NCI-H1930 (cell line): ENCODE measurements at regions not wholly inside any gene's neighbourhood (a gene's known extent, or its start where the extent isn't known, plus 50 kb on each side); places are given as distances from the start of the nearest gene placed in this dataset.

Experiments used
- DNase-seq, 2 experiments: peaks; one replicate each; lab custom pipeline; 2025; lab: John Stamatoyannopoulos, UW

DNA sequence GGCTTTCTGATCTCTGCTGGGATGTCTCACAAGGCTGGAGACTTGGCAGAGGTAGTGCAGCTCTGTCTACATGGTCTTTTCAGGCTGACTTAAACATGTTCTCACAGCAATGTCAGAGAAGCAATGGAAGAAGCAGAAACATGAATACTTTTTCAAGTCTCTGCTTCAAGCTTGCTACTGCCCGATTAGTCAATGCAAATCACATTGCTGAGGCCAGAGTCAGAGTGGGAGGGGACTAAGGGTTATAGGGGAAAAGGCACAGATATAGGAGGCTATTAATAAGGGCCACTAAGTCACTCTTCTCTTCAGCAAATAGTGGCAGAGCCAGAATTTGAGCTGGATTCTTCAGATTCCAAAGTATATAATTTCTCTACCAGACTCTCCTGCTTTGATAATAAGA, 390.5 kb downstream of the TMEM135 start:
- DNase-seq = no peak

DNA sequence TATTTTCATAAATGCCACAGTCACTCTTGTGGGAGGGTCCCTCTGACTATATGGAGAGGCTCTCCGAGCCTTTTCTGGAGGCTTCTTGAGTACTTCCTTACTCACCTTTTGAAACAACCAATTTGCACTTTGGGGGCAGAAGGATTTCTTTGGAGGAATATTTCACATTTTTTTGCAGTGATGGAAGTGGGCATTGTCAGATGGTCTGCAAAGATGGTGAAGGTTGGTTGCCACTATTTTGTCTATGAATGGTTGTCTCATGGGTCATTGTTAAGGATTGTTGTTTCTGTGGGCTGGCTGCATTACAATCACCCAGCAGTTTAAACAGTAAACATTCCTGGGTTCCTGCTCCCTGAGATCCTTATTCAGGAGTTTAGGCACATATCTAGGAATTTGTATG, 388.2 kb downstream of the TMEM135 start:
- no peak for DNase-seq

DNA sequence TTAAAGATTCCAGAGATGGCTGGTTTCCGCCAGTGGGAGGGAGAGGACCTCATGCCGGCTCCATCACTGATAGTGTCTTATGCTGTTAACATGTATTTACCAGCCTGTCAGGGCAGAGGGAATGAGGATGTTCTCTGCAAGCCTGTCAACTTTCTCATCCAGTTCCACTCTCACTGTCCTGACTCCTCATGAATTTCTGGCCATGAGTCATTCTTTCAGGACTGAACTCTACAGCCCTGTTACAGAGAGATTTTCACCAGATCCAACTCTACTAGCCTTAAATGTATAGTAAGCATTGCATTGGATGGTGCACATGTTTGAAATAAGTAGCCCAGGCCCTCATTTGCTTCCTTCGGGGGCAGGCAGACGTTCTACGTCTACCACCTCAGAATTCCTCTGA, 387.7 kb downstream of the TMEM135 start:
- DNase-seq = no peak

DNA sequence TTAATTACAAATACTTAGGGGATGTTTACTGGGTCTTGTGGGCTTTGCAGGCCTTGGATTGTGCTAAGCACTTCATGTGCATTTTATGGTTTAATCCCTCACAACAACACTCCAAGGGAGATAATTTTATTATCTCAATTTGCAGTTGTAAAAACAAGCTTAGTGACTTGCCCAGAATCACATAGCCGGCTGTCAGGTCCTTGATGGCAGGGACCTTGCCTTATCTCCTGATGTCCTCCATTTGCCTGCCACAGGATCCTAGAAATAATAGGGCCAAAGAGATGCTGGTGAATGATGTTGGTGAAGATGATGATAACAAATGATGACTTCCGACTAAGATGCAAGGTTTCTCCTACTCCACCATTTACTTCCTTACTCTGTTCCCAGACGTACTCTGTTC, 385.4 kb downstream of the TMEM135 start:
- no peak for DNase-seq

DNA sequence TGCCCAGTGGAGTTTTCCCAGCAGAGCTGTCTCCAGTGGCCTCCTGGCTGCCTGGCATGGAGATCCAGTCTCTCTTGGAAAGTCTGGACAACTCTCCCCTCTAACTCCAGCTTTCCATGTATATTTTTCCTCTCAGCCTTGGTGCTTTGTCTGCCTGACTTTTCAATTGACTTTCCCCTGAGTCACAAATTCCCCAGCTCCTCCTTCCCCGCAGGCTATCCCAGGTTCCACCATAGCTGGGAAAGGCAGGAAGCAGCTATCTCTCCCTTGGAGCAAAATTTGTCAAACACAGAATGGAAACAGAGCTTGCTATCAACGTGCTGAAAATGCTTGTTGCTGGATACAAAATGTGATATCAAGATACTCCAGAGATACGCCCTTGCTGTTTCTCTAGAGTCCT, 384.8 kb downstream of the TMEM135 start:
- DNase-seq = no peak

DNA sequence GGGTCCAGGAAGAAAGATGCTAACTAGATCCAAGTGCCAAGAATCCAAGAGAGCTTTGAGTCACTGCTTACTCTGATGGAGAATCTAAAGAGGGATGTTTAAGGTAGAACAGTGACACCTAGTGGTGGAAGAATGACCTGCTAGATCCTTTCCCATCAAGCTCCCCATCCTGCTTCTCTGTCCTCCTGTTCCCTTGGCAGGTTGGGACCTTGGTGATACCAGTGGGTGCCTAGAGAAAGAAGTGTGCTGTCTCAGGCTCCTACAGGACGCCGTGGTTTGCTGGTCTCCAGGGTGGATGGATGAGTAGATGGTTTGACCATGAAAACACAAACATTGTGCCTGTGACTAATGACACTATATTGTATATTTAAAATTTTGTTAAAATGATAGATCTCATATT, 383.7 kb downstream of the TMEM135 start:
- DNase-seq = peak; percentile 48 to 59

DNA sequence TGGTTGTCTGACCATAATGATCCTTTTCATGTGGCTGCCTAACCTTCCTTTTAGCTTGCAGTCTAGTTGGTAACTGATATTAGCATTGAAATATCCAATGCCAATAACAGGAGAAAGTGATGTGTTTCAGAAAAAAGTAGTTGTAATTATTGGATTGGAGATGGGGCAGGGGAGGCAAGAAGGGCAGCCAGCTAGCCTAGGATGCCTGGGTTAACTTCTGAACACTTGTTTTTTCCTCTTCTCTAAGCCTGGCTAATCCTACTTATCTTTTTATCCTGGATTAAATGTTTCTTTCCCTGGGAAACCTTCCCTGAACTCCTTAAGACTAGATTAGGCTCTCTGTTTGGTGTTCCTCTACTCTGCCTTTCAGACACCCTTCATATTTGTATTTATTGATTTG, 380.2 kb downstream of the TMEM135 start:
- no peak for DNase-seq

DNA sequence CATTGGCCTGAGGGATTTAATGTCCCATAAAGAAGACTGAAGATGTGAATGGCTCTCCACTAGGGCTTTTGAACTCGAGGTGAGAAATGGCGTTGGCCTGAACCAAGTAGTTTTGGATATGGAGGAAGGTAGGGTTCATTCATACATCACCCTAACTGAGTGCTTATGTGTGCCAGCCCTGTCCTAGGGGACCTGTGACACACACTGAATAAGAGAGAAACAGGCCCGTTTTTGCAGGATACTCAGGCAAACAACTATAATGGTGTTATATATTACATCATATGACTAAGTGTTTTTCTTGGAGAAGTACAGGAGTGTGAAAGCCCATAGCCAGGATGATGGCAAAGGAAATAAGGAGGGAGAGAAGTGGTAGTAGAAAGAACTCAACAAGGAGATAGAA, 368.1 kb downstream of the TMEM135 start:
- DNase-seq = no peak

DNA sequence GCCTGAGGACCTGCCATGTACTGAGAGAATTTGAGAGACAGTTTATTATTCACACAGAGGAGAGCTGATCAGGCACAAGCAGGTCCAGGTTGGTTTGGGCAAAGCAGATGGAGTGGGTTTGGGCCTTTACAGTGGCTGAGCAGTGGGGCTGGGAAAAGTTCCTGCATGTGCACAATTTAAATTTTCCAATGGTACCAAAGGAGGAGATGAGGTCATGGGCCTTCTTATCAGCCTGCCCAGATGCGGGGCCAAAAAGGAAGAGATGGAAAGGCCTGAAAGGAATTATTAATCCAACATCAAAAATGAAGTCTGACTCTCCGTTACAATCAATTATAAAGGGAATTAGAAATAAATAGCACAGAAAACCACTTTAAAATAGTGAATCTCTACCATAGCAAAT, 367.6 kb downstream of the TMEM135 start:
- no peak for DNase-seq

DNA sequence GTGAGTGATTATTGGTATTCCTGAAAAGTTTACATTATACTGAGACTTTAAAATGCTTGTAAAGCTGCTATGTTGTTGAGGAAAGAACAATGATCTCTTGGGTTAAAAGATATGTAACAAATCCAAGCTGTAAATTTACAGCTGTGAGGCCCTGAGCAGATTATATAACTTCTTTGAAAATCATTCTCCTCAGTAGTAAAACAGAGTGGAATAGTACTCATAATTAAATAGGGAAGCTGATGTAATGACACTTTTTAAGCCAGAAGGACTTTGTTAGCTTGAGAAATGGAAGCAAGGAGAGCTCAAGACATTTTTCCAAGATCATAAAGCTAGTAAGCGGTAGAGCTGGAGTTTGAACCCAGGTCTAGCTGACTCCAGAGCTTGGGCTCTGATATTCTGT, 363.9 kb downstream of the TMEM135 start:
- DNase-seq = no peak

DNA sequence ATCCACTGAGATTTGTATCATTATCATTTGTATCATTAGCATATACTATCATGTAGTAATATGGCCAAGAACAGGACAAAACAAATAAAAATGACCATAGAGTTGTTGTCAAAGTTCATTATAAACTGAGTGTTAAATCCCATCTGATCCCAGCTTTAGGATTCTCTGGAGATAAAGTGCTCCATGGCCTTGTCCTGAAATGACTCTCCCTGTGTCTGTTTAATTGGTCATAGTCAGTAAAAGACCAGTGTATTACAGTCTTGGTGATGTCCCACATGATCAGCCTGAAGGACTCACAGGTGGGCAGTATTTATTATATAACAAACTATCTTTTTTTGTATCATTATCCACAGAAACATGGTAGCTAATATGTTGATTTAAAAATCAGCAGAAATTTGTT, 361.6 kb downstream of the TMEM135 start:
- DNase-seq = no peak

DNA sequence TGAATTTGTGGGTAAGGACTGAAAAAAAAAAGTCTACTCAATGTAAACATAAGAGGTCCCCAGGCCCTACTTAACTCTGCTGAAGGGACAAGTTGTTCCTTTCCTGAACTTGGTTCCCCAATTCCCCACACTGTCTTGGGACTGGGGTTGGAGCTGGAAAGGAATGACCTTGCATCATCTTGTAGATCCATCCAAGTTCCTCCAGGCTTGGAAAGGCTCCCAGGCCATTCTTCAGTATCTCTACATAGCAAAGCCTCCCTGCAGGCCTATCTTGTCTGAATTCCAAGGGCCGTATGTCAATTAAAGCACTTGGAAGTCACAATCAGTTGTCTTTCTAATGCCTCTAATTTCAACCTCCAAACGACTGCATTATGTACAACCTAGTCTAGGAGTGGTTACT, 361.2 kb downstream of the TMEM135 start:
- DNase-seq = no peak

DNA sequence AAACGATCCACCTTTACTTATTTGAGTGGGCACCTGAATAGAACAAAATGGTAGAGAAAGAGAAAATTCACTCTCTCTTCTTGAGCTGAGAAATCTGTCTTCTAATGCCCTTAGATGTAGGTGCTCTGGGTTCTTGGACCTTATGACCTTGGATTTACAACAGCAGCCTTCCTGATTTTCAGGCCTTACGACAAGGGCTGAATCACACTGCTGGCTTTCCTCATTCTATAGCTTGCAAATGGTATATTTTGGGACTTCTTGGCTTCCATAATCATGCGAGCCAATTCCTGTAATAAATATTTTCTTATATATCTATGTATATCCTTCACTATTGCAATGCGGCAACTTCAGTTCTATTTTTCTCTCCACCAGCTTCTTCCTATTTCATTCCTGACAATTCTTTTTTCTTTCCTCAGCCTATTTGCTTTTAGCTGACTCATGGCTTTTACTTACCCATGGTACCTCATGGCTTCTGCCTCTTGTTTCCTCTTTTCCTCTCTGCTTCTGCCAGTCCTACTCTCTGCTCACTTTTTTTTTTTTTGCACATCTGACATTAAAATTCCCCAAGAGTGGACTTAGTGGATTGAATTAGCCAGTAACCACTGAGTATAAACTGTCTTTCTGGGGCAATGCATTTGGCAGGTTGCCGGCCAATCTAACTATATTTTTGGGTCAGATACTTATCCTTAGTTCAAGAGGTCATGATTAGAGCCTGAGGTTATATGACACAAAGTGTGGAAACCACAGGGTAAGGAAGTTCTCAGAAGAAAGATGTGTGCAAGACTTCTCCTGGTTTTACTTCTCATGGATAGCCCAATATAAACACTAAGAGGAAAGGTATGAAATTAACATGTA, 359.5 kb downstream of the TMEM135 start:
- DNase-seq = no peak

DNA sequence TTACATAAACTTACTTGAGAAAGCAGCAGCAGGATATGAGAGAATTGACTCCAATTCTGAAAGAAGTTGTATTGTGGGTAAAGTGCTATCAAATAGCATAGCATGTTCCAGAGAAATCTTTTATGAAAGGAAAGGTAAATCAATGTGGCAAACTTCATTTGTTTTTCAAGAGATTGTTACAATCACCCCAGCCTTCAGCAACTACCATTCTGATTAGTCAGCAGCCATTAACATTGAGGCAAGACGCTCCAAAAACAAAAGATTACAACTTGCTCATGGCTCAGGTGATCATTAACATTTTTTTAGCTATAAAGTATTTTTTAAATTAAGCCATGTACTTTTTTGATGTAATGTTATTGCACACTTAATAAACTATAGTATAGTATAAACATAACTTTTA, 357.2 kb downstream of the TMEM135 start:
- no peak for DNase-seq

DNA sequence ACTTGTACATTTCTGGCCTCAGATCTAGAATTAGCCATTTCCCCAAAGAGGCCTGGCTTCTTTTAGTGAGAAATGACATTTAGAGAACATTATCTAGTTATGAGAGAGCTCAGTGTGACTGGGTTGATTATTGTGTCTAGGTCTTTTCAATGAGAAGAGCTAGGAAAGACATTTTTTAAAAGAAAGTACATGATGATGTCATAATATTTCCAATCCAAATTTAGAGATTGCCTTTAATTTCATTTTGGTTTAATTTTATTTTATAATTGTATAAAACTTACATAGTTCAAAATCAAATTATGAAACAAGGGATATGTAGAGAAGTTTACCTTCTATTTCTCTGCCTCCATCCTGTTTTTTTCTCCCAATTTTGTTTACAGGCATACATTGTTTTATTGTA, 354.9 kb downstream of the TMEM135 start:
- no peak for DNase-seq

DNA sequence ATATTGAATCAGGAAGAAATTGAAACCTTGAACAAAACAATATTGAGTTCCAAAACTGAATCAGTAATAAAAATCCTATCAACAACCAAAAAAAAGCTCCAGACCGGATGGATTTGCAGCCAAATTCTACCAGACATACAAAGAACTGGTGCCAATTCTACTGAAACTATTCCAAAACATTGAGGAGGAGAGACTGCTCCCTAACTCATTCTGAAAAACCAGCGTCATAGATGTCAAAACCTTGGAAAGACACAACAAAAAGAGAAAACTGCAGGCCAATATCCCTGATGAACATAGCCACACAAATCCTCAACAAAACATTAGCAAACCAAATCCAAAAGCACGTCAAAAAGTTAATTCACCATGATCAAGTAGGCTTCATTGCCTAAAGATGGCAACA, 353.8 kb downstream of the TMEM135 start:
- no peak for DNase-seq

DNA sequence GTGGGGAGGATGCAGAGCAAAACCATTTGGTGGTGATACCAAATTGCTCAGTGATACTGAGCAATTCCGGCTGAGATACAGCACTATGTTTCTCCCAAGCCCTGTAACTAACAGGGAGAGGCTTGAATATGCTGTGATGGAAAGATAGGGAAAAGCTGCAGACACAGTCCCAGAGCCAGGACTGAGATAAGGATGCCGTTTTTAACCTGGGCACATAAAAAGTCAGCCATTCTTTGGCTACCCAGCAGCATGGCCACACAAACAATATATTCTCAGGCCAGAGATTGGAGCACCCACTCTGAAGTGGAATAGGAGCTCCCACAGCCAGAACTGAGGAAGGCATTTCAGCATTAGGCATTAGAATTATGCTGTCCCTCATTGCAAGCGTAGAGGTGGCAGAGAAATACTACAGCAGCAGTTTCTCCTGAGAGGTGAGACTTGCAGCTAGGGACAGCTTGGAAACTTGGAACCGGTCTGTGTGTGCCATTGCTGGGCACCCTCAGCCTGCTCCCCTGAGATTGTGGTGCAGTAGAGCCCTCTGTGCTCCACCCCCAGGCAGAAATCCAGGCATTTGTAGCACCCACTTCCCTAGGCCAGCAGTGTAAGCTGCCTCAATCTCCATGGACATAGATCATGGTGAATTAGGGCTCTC, 346.5 kb downstream of the TMEM135 start:
- DNase-seq = no peak

DNA sequence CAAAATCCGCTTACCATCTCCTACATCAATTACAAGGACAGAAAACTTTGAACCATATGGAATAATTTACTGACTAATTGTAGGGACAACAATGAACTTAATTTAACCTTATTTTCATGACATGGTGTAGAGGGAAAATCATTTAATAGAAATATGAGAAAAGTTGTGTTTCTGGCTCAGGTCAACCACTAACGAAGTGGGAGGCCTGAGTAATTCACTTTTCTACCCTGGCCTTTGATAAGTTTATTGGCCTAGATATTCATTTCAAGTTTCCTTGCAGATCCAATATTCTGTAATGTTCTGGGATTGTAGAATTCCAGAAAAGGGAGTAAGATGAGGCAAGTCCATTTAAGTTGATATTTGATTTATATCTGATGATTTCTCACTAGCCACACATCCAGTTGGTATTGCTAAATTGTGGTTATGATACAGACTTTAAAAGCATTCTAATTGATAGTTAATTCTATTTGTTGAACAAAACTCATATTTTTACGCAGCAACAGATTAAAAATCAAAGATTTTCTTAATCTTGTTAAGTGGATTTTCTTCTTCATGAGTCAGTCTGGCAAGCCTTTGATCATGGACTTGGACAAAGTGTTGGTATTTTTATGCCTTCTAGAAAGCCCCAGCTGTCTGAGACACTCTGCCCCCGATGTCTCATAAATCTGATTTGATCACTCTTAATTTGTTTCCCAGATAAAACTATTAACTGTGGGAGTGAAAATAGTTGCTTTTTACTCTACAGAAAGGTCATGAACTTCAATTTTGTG, 336.5 kb downstream of the TMEM135 start:
- no peak for DNase-seq
